A549 (cell line): ENCODE measurements at regions not wholly inside any gene's neighbourhood (a gene's known extent, or its start where the extent isn't known, plus 50 kb on each side); places are given as distances from the start of the nearest gene placed in this dataset.

Source experiments
- ATAC-seq, 2 experiments: fragments of 200-7000 bp in 1 of 2; fragments of >200 bp in 1 of 2; cut with Nextera tagmentation in 1 of 2; cut with Tn5 transposase in 1 of 2; 3 replicates each; pipeline versions ENCODE4 v1.8.0 to v1.9.1; 2018 to 2020; ENCODE audit warnings: mild to moderate bottlenecking in 1 of 2, moderate library complexity in 1 of 2
- CTCF ChIA-PET: fragments of 300-600 bp; sonication (Branson Sonifier 250); formaldehyde crosslinking; extraction: SDS; loops from one replicate; lab custom pipeline; 2021; ENCODE audit warnings: antibody characterized with exemption, inconsistent platforms; lab: Yijun Ruan, JAX
- POLR2A ChIA-PET: fragments of 350-600 bp; formaldehyde crosslinking; extraction: SDS; loops from one replicate; lab custom pipeline; 2021; ENCODE audit warnings: antibody characterized with exemption, inconsistent platforms; lab: Yijun Ruan, JAX
- DNase-seq, 2 experiments: peaks; one replicate each; pipeline versions ENCODE4 v3.0.0 to v3.0.0-alpha.2; 2011 to 2016; ENCODE audit warnings: low read depth in 1 of 2, low spot score in 1 of 2
- FAIRE-seq: peaks from 2 replicates; lab custom pipeline; 2011; peaks lifted over from hg19 to GRCh38; lab: Jason Lieb, UNC
- H3K27ac ChIP-seq, 2 experiments: fragments of >200 bp; sonication (Bioruptor Twin); formaldehyde crosslinking; 3 replicates each; pipeline ENCODE4 v1.5.1; 2016 to 2017
- H3K4me1 ChIP-seq: fragments of >200 bp; sonication (Bioruptor Twin); formaldehyde crosslinking; 3 replicates; pipeline ENCODE4 v1.6.1; 2016
- H3K4me2 ChIP-seq: fragments of >200 bp; sonication (Bioruptor Twin); formaldehyde crosslinking; 3 replicates; pipeline ENCODE4 v1.6.1; 2016
- H3K4me3 ChIP-seq: fragments of >200 bp; sonication (Bioruptor Twin); formaldehyde crosslinking; 3 replicates; pipeline ENCODE4 v1.5.1; 2016
- H3K9me3 ChIP-seq: fragments of >200 bp; sonication (Bioruptor Twin); formaldehyde crosslinking; 3 replicates; pipeline ENCODE4 v1.6.1; 2016
- BHLHE40 ChIP-seq: IDR thresholded peaks from 2 replicates; pipeline ENCODE4 v1.6.1; 2012; ENCODE audit warnings: low read depth, low read length, inconsistent platforms
- CHD4 ChIP-seq: fragments of 200-600 bp; sonication (generic); IDR thresholded peaks from 2 replicates; pipeline ENCODE4 v1.6.1; 2016; ENCODE audit warnings: antibody characterized with exemption, mild to moderate bottlenecking, borderline replicate concordance
- CTCF ChIP-seq: fragments of >200 bp; sonication (Bioruptor Twin); formaldehyde crosslinking; IDR thresholded peaks from 3 replicates; pipeline ENCODE4 v1.5.1; 2016
- E2F6 ChIP-seq: IDR thresholded peaks from 2 replicates; pipeline ENCODE4 v1.6.1; 2012; ENCODE audit warnings: low read depth, borderline replicate concordance
- EP300 ChIP-seq, 2 experiments: fragments of >200 bp; sonication (Bioruptor Twin); formaldehyde crosslinking; IDR thresholded peaks; 2 replicates in 1 of 2; 3 replicates in 1 of 2; pipeline ENCODE4 v1.6.1; 2016 to 2017
- FOXS1 ChIP-seq: fragments of 250-450 bp; sonication (Bioruptor Pico); IDR thresholded peaks from 2 replicates; pipeline ENCODE4 v1.5.0; 2020; ENCODE audit warnings: mild to moderate bottlenecking, moderate library complexity
- GATA3 ChIP-seq: IDR thresholded peaks from 2 replicates; pipeline ENCODE4 v1.6.1; 2012; ENCODE audit warnings: borderline replicate concordance
- HEYL ChIP-seq: fragments of 250-450 bp; sonication (Bioruptor Pico); IDR thresholded peaks from 2 replicates; pipeline ENCODE4 v1.8.0; 2021; ENCODE audit warnings: mild to moderate bottlenecking, moderate library complexity
- HOXB5 ChIP-seq: fragments of 250-450 bp; sonication (Bioruptor Pico); IDR thresholded peaks from 2 replicates; pipeline ENCODE4 v1.5.0; 2020; ENCODE audit warnings: mild to moderate bottlenecking, moderate library complexity
- JUNB ChIP-seq: fragments of >200 bp; sonication (Bioruptor Twin); formaldehyde crosslinking; IDR thresholded peaks from 2 replicates; pipeline ENCODE4 v1.6.1; 2016
- KDM1A ChIP-seq: fragments of 200-600 bp; sonication (generic); IDR thresholded peaks from 2 replicates; pipeline ENCODE4 v1.6.1; 2016; ENCODE audit warnings: low read depth, mild to moderate bottlenecking
- MAFK ChIP-seq: fragments of 450-650 bp; IDR thresholded peaks from 2 replicates; pipeline ENCODE4 v1.6.1; 2014; ENCODE audit not compliant: partially characterized antibody
- NFE2L2 ChIP-seq: fragments of 150-350 bp; conservative IDR thresholded peaks from 2 replicates; pipeline ENCODE4 v1.6.1; 2014; ENCODE audit warnings: low read length
- PHF8 ChIP-seq: fragments of 200-600 bp; sonication (generic); IDR thresholded peaks from 2 replicates; pipeline ENCODE4 v1.6.1; 2016; ENCODE audit warnings: low read depth, mild to moderate bottlenecking, antibody characterized with exemption, moderate library complexity, borderline replicate concordance
- REST ChIP-seq: fragments of 200-600 bp; sonication (generic); IDR thresholded peaks from 2 replicates; pipeline ENCODE4 v1.6.1; 2016; ENCODE audit warnings: antibody characterized with exemption, mild to moderate bottlenecking, moderate library complexity
- RNF2 ChIP-seq: fragments of 200-600 bp; sonication (generic); IDR thresholded peaks from 2 replicates; pipeline ENCODE4 v1.6.1; 2016; ENCODE audit warnings: low read depth, mild to moderate bottlenecking, antibody characterized with exemption, moderate library complexity, borderline replicate concordance
- SMC3 ChIP-seq: fragments of >200 bp; sonication (Bioruptor Twin); formaldehyde crosslinking; IDR thresholded peaks from 3 replicates; pipeline ENCODE4 v1.6.1; 2018; ENCODE audit warnings: inconsistent platforms
- TP53 ChIP-seq: fragments of 250-450 bp; sonication (Bioruptor Pico); IDR thresholded peaks from 2 replicates; pipeline ENCODE4 v1.5.0; 2021; ENCODE audit warnings: mild to moderate bottlenecking, moderate library complexity
- ZFP36 ChIP-seq: fragments of 450-650 bp; IDR thresholded peaks from 2 replicates; pipeline ENCODE4 v1.6.1; 2014; ENCODE audit warnings: borderline replicate concordance; ENCODE audit not compliant: partially characterized antibody
- WGBS: methylation state at CpG from one replicate; pipeline ENCODE4 v1.1.6; 2017; ENCODE audit errors: missing lambda C conversion rate; 5-methylcytosine and 5-hydroxymethylcytosine counted together
- TF ChIP-seq, protein P1 (sequence below): IDR thresholded peaks from 2 replicates; pipeline ENCODE4 v1.6.1; 2012

DNA sequence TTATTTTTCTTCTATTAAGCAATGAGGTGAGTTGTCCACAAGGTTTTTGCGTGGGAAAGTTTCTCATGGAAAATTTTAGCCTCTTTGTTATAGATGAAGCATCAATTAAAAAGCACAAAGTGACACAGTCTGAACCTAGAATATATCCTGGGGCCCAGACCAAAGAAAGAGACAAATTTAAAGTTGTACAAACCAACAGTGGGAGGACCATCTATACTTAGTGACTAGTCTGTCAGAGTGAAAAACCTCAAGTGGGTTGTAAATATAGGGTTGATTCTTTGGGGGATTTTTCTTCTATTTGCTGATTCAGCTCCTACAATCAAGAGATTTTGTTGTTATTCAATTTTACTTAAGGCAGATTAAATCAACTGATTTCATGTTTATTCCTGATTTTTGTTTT is 256.2 kb downstream of the SATB2 start:
- ChIA-PET CTCF (interaction anchor here (1.5 kb wide), 1 partner anchor 10 kb away, joined by 3 read pairs; no protein-coding TSS in a partner anchor), POLR2A (no interaction called here)
- peak; percentile 26 for TF ChIP-seq MAFK
- TF ChIP-seq TP53 (CRISPR knock-in tag) = no peak
- Histone ChIP-seq H3K9me3 (no peaks in the 10 kb centered on the region), H3K4me2 (no peak overlapping the region), H3K4me1 (no peaks in the 10 kb centered on the region), H3K4me3 (no peak overlapping the region), H3K27ac (no peak overlapping the region)
- FAIRE-seq = no peak
- 0% methylated on average over 1 of the region's 1 CpG for WGBS
- no peak for DNase-seq
- ATAC-seq = no peak

GRCh38 chr2:199199797-199200196 is 257.9 kb downstream of the SATB2 start:
- Histone ChIP-seq H3K4me3 (no peak overlapping the region), H3K9me3 (no peaks in the 10 kb centered on the region), H3K27ac (no peak overlapping the region), H3K4me1 (no peaks in the 10 kb centered on the region), H3K4me2 (no peak overlapping the region)
- TF ChIP-seq CHD4 (no peak), CTCF (no peak), SMC3 (no peak), GATA3 (no peak)
- ATAC-seq = no peak
- ChIA-PET CTCF (no interaction called here), POLR2A (no interaction called here)
- DNase-seq = no peak
- WGBS = 7% methylated on average over 1 of the region's 1 CpG
- FAIRE-seq = no peak

DNA sequence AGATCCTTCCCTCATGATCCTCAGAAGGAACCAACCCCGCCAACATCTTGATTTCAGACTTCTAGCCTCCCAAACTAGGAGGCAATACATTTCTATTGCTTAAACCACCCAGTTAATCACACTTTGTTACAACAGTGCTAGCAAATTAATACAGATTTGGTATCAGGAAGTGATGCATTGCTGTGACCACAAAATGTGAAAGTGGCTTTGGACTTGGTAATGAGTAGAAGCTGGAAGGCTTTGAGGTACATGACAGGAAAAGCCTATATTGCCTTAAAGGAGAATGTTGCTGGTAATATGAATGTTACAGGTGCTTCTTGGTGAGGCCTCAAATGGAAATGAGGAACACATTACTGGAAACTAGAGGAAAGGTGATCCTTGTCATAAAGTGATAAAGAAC is 260.3 kb downstream of the SATB2 start:
- Histone ChIP-seq H3K27ac (no peak overlapping the region), H3K4me1 (no peaks in the 10 kb centered on the region), H3K4me3 (no peak overlapping the region), H3K4me2 (no peak overlapping the region), H3K9me3 (no peaks in the 10 kb centered on the region)
- FAIRE-seq (no peak), DNase-seq (no peak), ATAC-seq (no peak)
- WGBS = 11% methylated on average over 1 of the region's 1 CpG
- CTCF ChIA-PET = no interaction called here
- no peak for TF ChIP-seq PHF8
- no peak for TF ChIP-seq E2F6
- TF ChIP-seq KDM1A = no peak
- no peak for TF ChIP-seq SMC3
- no peak for TF ChIP-seq ZFP36
- TF ChIP-seq HOXB5 (CRISPR knock-in tag) = no peak
- no peak for TF ChIP-seq NFE2L2
- no peak for TF ChIP-seq RNF2
- TF ChIP-seq BHLHE40 = no peak
- TF ChIP-seq, protein P1, sequence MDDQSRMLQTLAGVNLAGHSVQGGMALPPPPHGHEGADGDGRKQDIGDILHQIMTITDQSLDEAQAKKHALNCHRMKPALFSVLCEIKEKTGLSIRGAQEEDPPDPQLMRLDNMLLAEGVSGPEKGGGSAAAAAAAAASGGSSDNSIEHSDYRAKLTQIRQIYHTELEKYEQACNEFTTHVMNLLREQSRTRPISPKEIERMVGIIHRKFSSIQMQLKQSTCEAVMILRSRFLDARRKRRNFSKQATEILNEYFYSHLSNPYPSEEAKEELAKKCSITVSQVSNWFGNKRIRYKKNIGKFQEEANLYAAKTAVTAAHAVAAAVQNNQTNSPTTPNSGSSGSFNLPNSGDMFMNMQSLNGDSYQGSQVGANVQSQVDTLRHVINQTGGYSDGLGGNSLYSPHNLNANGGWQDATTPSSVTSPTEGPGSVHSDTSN = no peak
- TF ChIP-seq EP300 (IDR thresholded peaks at IDR 0.05) = no peak
- TF ChIP-seq REST = no peak
- no peak for TF ChIP-seq HEYL (CRISPR knock-in tag)
- no peak for TF ChIP-seq JUNB
- no peak for TF ChIP-seq FOXS1 (CRISPR knock-in tag)
- POLR2A ChIA-PET = no interaction called here
